GM23338 (cell line): ENCODE measurements at regions not wholly inside any gene's neighbourhood (a gene's known extent, or its start where the extent isn't known, plus 50 kb on each side); places are given as distances from the start of the nearest gene placed in this dataset.

Experiments
- ATAC-seq: fragments of 200-7000 bp; cut with Tn5 transposase; 3 replicates; pipeline ENCODE4 v1.9.1; 2020
- DNase-seq: peaks from one replicate; pipeline ENCODE4 v3.0.0-alpha.2; 2015; ENCODE audit warnings: low spot score
- H2AFZ ChIP-seq: fragments of 200-600 bp; sonication (generic); 2 replicates; pipeline ENCODE4 v1.8.0; 2016; ENCODE audit warnings: antibody characterized with exemption, mild to moderate bottlenecking, moderate library complexity
- H3F3A ChIP-seq: fragments of 200-600 bp; sonication (generic); replicated peaks from 2 replicates; pipeline ENCODE4 v1.8.0; 2017; ENCODE audit warnings: antibody characterized with exemption, mixed run types, low read depth
- H3K27ac ChIP-seq: fragments of 200-600 bp; sonication (generic); 2 replicates; pipeline ENCODE4 v1.6.1; 2016; ENCODE audit warnings: low read depth
- H3K27me3 ChIP-seq: fragments of 200-600 bp; sonication (generic); 2 replicates; pipeline ENCODE4 v1.8.0; 2016; ENCODE audit warnings: mild to moderate bottlenecking, mixed run types, moderate library complexity; ENCODE audit not compliant: insufficient read depth
- H3K36me3 ChIP-seq: fragments of 200-600 bp; sonication (generic); 2 replicates; pipeline ENCODE4 v1.8.0; 2016; ENCODE audit warnings: mild to moderate bottlenecking; ENCODE audit not compliant: insufficient read depth
- H3K4me1 ChIP-seq: fragments of 200-600 bp; sonication (generic); 2 replicates; pipeline ENCODE4 v1.8.0; 2016; ENCODE audit warnings: mild to moderate bottlenecking, moderate library complexity; ENCODE audit not compliant: insufficient read depth
- H3K4me2 ChIP-seq: fragments of 200-600 bp; sonication (generic); 2 replicates; pipeline ENCODE4 v1.7.1; 2017; ENCODE audit warnings: mixed run types
- H3K4me3 ChIP-seq: fragments of 200-600 bp; sonication (generic); 2 replicates; pipeline ENCODE4 v1.6.1; 2016; ENCODE audit warnings: mixed run types
- H3K79me2 ChIP-seq: fragments of 200-600 bp; sonication (generic); replicated peaks from 2 replicates; pipeline ENCODE4 v1.8.0; 2017; ENCODE audit warnings: mild to moderate bottlenecking; ENCODE audit not compliant: insufficient read depth
- H3K9me2 ChIP-seq: fragments of 200-600 bp; sonication (generic); 2 replicates; pipeline ENCODE4 v1.8.0; 2017; ENCODE audit not compliant: insufficient read depth
- H4K20me1 ChIP-seq: fragments of 200-600 bp; sonication (generic); replicated peaks from 2 replicates; pipeline ENCODE4 v1.8.0; 2017; ENCODE audit warnings: mild to moderate bottlenecking; ENCODE audit not compliant: insufficient read depth
- H3K27ac Mint-ChIP-seq: 2 replicates; pipeline ENCODE4 v1.8.0; 2020; ENCODE audit warnings: inconsistent platforms, mild to moderate bottlenecking, moderate library complexity, mixed read lengths
- H3K27me3 Mint-ChIP-seq: 3 replicates; pipeline ENCODE4 v1.8.0; 2022; ENCODE audit warnings: low read depth, mild to moderate bottlenecking, moderate library complexity, mixed read lengths, inconsistent platforms; ENCODE audit not compliant: insufficient read depth, poor library complexity
- H3K36me3 Mint-ChIP-seq: 3 replicates; pipeline ENCODE4 v1.8.0; 2021; ENCODE audit warnings: low read depth, mild to moderate bottlenecking, inconsistent platforms, moderate library complexity, mixed read lengths
- H3K4me1 Mint-ChIP-seq: 3 replicates; pipeline ENCODE4 v1.8.0; 2020; ENCODE audit warnings: mild to moderate bottlenecking, inconsistent platforms, mixed read lengths
- H3K4me3 Mint-ChIP-seq: 3 replicates; pipeline ENCODE4 v1.8.0; 2021; ENCODE audit warnings: moderate library complexity, mild to moderate bottlenecking, inconsistent platforms, mixed read lengths
- H3K9me3 Mint-ChIP-seq: 3 replicates; pipeline ENCODE4 v1.8.0; 2020; ENCODE audit warnings: moderate library complexity, mild to moderate bottlenecking, inconsistent platforms, mixed read lengths
- EZH2 ChIP-seq: fragments of 200-600 bp; sonication (generic); IDR thresholded peaks from one replicate; pipeline ENCODE4 v1.8.0; 2017; ENCODE audit warnings: antibody characterized with exemption, mild to moderate bottlenecking, low read depth; ENCODE audit not compliant: unreplicated experiment
- JUNB ChIP-seq: IDR thresholded peaks from one replicate; pipeline ENCODE4 v1.6.1; 2016; ENCODE audit warnings: antibody characterized with exemption; ENCODE audit not compliant: unreplicated experiment
- NANOG ChIP-seq: IDR thresholded peaks from 2 replicates; pipeline ENCODE4 v1.6.1; 2016; ENCODE audit warnings: antibody characterized with exemption, borderline replicate concordance
- POLR2AphosphoS5 ChIP-seq: IDR thresholded peaks from 2 replicates; pipeline ENCODE4 v1.6.1; 2016; ENCODE audit warnings: antibody characterized with exemption, low read depth
- STAT1 ChIP-seq: IDR thresholded peaks from one replicate; pipeline ENCODE4 v1.6.1; 2016; ENCODE audit warnings: antibody characterized with exemption; ENCODE audit not compliant: unreplicated experiment
- ZNF331 ChIP-seq: fragments of 250-450 bp; sonication (Bioruptor Pico); IDR thresholded peaks from 2 replicates; pipeline ENCODE4 v1.5.0; 2020; ENCODE audit warnings: low read depth, mild to moderate bottlenecking, moderate library complexity
- TF ChIP-seq, protein P1 (sequence below), 2 experiments: fragments of 200-600 bp in 1 of 2; sonication (generic) in 1 of 2; conservative IDR thresholded peaks; 2 replicates each; pipeline versions ENCODE4 v1.5.1 to v1.6.1; 2016 to 2017; ENCODE audit warnings: antibody characterized with exemption in 2 of 2, low read depth in 2 of 2, mild to moderate bottlenecking in 2 of 2, moderate library complexity in 1 of 2
- TF ChIP-seq, protein P2 (sequence below): IDR thresholded peaks from one replicate; pipeline ENCODE4 v1.6.1; 2018; ENCODE audit warnings: antibody characterized with exemption; ENCODE audit not compliant: unreplicated experiment

DNA sequence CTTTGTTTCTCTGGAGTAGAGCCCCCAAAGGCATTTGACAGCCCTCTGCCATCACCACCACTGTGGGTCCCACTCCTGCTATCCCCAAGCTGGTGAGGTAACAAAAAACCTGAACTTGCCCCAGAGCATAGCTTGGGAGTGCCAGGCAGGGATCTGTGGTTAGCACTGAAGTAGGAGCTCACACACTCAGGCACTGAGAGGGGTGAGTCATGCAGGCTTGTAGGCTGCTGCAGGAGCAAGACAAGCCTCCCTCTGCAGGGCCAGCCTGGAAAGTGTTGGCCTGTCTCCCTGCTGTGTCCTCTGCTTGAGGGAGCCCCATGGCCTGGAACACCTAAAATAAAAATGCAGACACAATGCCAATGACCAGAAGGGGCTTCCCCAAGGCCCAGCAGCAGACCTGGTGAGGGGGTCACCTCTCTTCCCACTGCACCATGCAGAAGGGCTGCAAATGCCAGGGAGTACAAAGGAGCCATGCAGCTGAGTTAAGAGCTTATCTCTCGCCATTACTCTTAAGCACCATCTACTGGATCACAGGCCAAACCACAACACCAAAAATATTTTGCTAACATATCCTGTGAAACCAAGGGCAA, 108.9 kb upstream of the POGK start:
- peak; percentile 26 for DNase-seq
- Histone ChIP-seq H3K36me3 (no peaks in the 10 kb centered on the region), H3K4me3 (no peak overlapping the region), H4K20me1 (no peaks in the 10 kb centered on the region), H3K27ac (no peak overlapping the region), H2AFZ (no peak overlapping the region), H3K27me3 (no peaks in the 10 kb centered on the region), H3K4me2 (no peak overlapping the region), H3F3A (no peaks in the 10 kb centered on the region), H3K4me1 (no peaks in the 10 kb centered on the region), H3K79me2 (no peaks in the 10 kb centered on the region), H3K9me2 (peaks cover 26% of the 10 kb centered on the region)
- peaks cover 6% of the 10 kb centered on the region; the same call in 2 of the 3 replicates for H3K36me3 Mint-ChIP-seq
- H3K4me3 Mint-ChIP-seq = no peak overlapping the region
- H3K4me1 Mint-ChIP-seq = no peaks in the 10 kb centered on the region
- TF ChIP-seq, protein P1, sequence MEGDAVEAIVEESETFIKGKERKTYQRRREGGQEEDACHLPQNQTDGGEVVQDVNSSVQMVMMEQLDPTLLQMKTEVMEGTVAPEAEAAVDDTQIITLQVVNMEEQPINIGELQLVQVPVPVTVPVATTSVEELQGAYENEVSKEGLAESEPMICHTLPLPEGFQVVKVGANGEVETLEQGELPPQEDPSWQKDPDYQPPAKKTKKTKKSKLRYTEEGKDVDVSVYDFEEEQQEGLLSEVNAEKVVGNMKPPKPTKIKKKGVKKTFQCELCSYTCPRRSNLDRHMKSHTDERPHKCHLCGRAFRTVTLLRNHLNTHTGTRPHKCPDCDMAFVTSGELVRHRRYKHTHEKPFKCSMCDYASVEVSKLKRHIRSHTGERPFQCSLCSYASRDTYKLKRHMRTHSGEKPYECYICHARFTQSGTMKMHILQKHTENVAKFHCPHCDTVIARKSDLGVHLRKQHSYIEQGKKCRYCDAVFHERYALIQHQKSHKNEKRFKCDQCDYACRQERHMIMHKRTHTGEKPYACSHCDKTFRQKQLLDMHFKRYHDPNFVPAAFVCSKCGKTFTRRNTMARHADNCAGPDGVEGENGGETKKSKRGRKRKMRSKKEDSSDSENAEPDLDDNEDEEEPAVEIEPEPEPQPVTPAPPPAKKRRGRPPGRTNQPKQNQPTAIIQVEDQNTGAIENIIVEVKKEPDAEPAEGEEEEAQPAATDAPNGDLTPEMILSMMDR (conservative IDR thresholded peaks at IDR 0.05; ENCODE audit: low read depth in 2 of 2) = peak; percentile 30 to 52; a peak in 3 of 4 replicates
- no peak for TF ChIP-seq JUNB
- no peak for TF ChIP-seq STAT1
- TF ChIP-seq EZH2 = no peak
- peaks cover 51% of the 10 kb centered on the region for H3K9me3 Mint-ChIP-seq
- no peak overlapping the region for H3K27ac Mint-ChIP-seq
- H3K27me3 Mint-ChIP-seq = no peaks in the 10 kb centered on the region
- ATAC-seq = peak; percentile 32; the same call in 2 of the 3 replicates

DNA sequence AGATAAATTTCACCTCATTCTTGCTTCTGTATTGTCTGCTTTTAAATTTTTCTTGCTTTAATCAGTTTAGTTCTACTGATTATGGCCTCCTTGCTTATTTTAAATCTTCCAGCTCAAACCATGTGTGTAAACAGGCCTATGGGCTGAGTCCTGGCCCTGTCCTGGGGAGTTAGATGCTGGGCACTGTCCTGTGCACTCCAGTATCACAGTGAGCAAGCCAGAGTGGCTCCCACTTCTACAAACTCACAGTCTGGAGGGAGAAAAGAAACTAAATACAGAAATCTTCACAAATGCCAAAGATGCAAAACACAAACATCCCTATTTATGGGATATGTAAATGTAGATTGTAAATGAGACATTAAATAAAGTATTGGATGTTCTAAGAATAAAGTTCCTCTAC, 101.1 kb upstream of the POGK start:
- no peak for DNase-seq
- no peak overlapping the region for H3K4me3 Mint-ChIP-seq
- H3K36me3 ChIP-seq = no peaks in the 10 kb centered on the region
- no peaks in the 10 kb centered on the region for H3K27me3 ChIP-seq
- H3K4me3 ChIP-seq = no peak overlapping the region
- H3K4me2 ChIP-seq = no peak overlapping the region
- no peak overlapping the region for H3K27ac ChIP-seq
- H3F3A ChIP-seq = no peaks in the 10 kb centered on the region
- H3K27me3 Mint-ChIP-seq = no peaks in the 10 kb centered on the region
- H3K36me3 Mint-ChIP-seq = no peaks in the 10 kb centered on the region
- H3K4me1 ChIP-seq = no peaks in the 10 kb centered on the region
- H3K9me3 Mint-ChIP-seq = 0 out of 3 replicates have a peak, but pooled peaks cover 5% of the 10 kb centered on the region
- no peaks in the 10 kb centered on the region for H4K20me1 ChIP-seq
- no peak overlapping the region; the same call in 1 of the 2 replicates for H2AFZ ChIP-seq
- peaks cover 8% of the 10 kb centered on the region; the same call in 1 of the 2 replicates for H3K9me2 ChIP-seq
- ATAC-seq = no peak
- no peaks in the 10 kb centered on the region for H3K79me2 ChIP-seq
- H3K27ac Mint-ChIP-seq = no peak overlapping the region
- peaks cover 9% of the 10 kb centered on the region; the same call in 2 of the 3 replicates for H3K4me1 Mint-ChIP-seq
- TF ChIP-seq, protein P1 (conservative IDR thresholded peaks at IDR 0.05; ENCODE audit: low read depth in 2 of 2) = no peak
- TF ChIP-seq EZH2 (no peak), JUNB (no peak), NANOG (no peak), STAT1 (no peak), ZNF331 (no peak), POLR2AphosphoS5 (no peak)
- TF ChIP-seq, protein P2, sequence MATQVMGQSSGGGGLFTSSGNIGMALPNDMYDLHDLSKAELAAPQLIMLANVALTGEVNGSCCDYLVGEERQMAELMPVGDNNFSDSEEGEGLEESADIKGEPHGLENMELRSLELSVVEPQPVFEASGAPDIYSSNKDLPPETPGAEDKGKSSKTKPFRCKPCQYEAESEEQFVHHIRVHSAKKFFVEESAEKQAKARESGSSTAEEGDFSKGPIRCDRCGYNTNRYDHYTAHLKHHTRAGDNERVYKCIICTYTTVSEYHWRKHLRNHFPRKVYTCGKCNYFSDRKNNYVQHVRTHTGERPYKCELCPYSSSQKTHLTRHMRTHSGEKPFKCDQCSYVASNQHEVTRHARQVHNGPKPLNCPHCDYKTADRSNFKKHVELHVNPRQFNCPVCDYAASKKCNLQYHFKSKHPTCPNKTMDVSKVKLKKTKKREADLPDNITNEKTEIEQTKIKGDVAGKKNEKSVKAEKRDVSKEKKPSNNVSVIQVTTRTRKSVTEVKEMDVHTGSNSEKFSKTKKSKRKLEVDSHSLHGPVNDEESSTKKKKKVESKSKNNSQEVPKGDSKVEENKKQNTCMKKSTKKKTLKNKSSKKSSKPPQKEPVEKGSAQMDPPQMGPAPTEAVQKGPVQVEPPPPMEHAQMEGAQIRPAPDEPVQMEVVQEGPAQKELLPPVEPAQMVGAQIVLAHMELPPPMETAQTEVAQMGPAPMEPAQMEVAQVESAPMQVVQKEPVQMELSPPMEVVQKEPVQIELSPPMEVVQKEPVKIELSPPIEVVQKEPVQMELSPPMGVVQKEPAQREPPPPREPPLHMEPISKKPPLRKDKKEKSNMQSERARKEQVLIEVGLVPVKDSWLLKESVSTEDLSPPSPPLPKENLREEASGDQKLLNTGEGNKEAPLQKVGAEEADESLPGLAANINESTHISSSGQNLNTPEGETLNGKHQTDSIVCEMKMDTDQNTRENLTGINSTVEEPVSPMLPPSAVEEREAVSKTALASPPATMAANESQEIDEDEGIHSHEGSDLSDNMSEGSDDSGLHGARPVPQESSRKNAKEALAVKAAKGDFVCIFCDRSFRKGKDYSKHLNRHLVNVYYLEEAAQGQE = no peak
